Type B pancreatic cell (in vitro differentiated cells): ENCODE measurements at regions not wholly inside any gene's neighbourhood (a gene's known extent, or its start where the extent isn't known, plus 50 kb on each side); places are given as distances from the start of the nearest gene placed in this dataset.

ENCODE experiments used
- DNase-seq: peaks from one replicate; pipeline ENCODE4 v3.0.0; 2021; ENCODE audit warnings: mixed read lengths; ENCODE audit not compliant: unreplicated experiment; ENCODE audit errors: extremely low spot score
- H3K27ac Mint-ChIP-seq: 2 replicates; pipeline ENCODE4 v1.8.0; 2021; ENCODE audit warnings: mild to moderate bottlenecking, mixed read lengths
- H3K27me3 Mint-ChIP-seq: 2 replicates; pipeline ENCODE4 v1.8.0; 2021; ENCODE audit warnings: mixed read lengths
- H3K36me3 Mint-ChIP-seq: 2 replicates; pipeline ENCODE4 v1.8.0; 2021; ENCODE audit warnings: mixed read lengths
- H3K4me1 Mint-ChIP-seq: one replicate; pipeline ENCODE4 v1.8.0; 2021; ENCODE audit warnings: mixed read lengths; ENCODE audit not compliant: unreplicated experiment
- H3K4me3 Mint-ChIP-seq: 2 replicates; pipeline ENCODE4 v1.8.0; 2021; ENCODE audit warnings: mild to moderate bottlenecking, mixed read lengths
- H3K9me3 Mint-ChIP-seq: 2 replicates; pipeline ENCODE4 v1.8.0; 2021; ENCODE audit warnings: mixed read lengths
- TF ChIP-seq, protein P1 (sequence below): fragments of 200-600 bp; sonication (generic); conservative IDR thresholded peaks from 2 replicates; pipeline ENCODE4 v1.5.0; 2021; ENCODE audit warnings: antibody characterized with exemption, mild to moderate bottlenecking

DNA sequence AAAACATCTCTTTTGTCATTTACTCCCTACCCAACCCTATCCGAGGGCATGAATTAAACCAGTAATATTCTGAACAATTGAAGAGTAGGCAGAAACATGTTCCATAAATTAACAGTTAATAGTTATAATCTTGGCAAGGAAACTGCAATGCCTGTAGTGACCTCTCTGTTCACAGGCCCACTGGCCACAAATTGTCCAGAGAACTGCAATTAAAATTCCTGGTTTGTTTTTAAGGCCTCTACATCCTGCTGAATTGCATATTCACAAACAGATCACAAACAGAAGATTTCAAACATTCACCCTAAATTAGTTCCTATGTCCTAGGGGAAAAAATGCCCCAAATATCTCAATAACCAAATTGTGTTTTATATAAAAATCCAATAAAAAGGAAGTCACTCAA is 143.2 kb upstream of the TRPC6 start:
- Mint-ChIP-seq H3K9me3 (no peaks in the 10 kb centered on the region), H3K4me3 (no peak overlapping the region), H3K27ac (no peak overlapping the region), H3K36me3 (no peaks in the 10 kb centered on the region), H3K27me3 (no peaks in the 10 kb centered on the region), H3K4me1 (no peaks in the 10 kb centered on the region)
- TF ChIP-seq, protein P1, sequence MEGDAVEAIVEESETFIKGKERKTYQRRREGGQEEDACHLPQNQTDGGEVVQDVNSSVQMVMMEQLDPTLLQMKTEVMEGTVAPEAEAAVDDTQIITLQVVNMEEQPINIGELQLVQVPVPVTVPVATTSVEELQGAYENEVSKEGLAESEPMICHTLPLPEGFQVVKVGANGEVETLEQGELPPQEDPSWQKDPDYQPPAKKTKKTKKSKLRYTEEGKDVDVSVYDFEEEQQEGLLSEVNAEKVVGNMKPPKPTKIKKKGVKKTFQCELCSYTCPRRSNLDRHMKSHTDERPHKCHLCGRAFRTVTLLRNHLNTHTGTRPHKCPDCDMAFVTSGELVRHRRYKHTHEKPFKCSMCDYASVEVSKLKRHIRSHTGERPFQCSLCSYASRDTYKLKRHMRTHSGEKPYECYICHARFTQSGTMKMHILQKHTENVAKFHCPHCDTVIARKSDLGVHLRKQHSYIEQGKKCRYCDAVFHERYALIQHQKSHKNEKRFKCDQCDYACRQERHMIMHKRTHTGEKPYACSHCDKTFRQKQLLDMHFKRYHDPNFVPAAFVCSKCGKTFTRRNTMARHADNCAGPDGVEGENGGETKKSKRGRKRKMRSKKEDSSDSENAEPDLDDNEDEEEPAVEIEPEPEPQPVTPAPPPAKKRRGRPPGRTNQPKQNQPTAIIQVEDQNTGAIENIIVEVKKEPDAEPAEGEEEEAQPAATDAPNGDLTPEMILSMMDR, result no peak
- DNase-seq, result no peak

DNA sequence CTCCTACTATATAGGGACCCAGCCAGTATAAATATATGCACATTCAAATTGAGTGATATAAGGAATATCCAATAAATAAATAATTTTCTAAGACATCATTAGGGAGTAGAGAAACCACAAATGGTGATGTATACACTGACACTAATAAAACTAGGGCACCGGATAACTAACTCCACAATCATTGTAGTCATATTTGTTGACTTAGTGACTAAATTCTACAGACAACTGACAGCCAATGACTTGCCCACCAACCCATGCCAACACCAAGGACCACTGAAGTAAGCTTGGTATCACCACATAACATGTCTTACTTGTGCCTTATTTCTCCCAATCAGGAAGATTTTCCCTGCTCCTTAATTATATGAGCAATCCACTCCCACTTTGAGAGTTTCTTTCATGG is 139.6 kb upstream of the TRPC6 start:
- H3K9me3 Mint-ChIP-seq, result no peaks in the 10 kb centered on the region
- H3K27me3 Mint-ChIP-seq, result no peaks in the 10 kb centered on the region
- TF ChIP-seq, protein P1, result no peak
- H3K36me3 Mint-ChIP-seq, result no peaks in the 10 kb centered on the region
- H3K4me3 Mint-ChIP-seq, result no peak overlapping the region
- DNase-seq, result no peak
- H3K27ac Mint-ChIP-seq, result no peak overlapping the region
- H3K4me1 Mint-ChIP-seq, result no peaks in the 10 kb centered on the region

DNA sequence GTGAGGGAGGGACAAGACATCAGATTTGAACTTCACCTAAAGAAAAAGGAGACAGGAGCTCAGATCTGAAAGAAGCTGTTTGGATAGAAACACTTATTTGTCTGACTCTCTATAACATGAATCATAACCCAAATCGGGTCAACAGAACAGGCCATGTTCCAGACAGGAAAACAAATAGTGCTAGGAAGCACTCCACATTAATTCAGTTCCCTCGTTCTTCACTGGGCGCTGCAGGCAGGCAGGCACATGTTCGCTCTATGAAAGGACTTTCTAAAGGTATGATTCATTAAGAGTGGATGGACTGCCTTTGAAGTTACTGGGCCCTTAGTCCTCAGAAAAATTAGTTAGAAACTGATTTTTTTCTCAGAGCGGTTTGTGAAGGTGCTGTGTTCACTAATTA is 137.5 kb upstream of the TRPC6 start:
- no peak overlapping the region for H3K4me3 Mint-ChIP-seq
- H3K4me1 Mint-ChIP-seq, result no peaks in the 10 kb centered on the region
- H3K36me3 Mint-ChIP-seq, result no peaks in the 10 kb centered on the region
- H3K9me3 Mint-ChIP-seq, result no peaks in the 10 kb centered on the region
- no peak overlapping the region for H3K27ac Mint-ChIP-seq
- TF ChIP-seq, protein P1, result no peak
- H3K27me3 Mint-ChIP-seq, result no peaks in the 10 kb centered on the region
- DNase-seq, result no peak

DNA sequence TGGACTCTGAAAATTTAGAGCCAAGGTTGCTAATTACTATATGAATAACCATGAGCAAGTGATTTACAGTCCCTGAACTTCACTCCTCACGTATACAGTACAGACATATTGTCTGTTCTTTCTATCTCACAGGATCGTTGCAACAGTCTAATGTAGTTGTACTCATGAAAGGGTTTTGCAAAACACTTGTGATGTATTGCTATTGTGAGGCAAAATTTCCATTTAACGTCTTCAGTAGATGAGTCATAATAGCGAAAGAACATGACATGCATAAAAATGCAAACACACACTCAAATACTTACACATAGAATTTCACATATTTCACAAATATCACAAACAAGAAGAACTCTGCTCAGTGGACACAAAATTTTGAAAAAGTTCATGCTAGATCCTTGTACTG is 134.6 kb upstream of the TRPC6 start:
- DNase-seq, result no peak
- no peak overlapping the region for H3K27ac Mint-ChIP-seq

DNA sequence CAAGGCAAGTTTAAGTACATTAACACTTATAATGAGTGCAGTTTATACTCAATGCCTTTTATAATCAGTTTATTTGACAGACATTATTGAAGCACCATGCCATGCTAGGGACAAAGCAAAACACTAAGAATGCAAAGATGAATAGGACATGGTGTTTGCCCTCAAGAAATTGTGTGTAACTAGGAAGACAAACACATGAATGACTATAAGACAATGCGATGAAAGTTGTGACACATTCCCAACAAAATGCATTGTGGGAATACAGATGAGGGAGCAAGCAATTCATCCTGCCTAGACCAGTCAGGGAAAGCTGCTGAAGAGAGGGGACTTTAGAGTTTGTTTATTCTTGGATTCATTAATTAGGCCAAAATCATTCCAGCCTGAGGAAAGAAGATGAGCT is 133.8 kb upstream of the TRPC6 start:
- Mint-ChIP-seq H3K27ac (no peak overlapping the region), H3K4me3 (no peak overlapping the region), H3K27me3 (no peaks in the 10 kb centered on the region), H3K4me1 (no peaks in the 10 kb centered on the region), H3K9me3 (no peaks in the 10 kb centered on the region), H3K36me3 (no peaks in the 10 kb centered on the region)
- TF ChIP-seq, protein P1, result no peak
- no peak for DNase-seq

More for the DNA sequence above, 134.6 kb upstream of the TRPC6 start:
- no peaks in the 10 kb centered on the region for H3K36me3 Mint-ChIP-seq
- TF ChIP-seq, protein P1, result no peak
- H3K9me3 Mint-ChIP-seq, result no peaks in the 10 kb centered on the region
- H3K4me3 Mint-ChIP-seq, result no peak overlapping the region
- H3K27me3 Mint-ChIP-seq, result no peaks in the 10 kb centered on the region
- no peaks in the 10 kb centered on the region for H3K4me1 Mint-ChIP-seq

DNA sequence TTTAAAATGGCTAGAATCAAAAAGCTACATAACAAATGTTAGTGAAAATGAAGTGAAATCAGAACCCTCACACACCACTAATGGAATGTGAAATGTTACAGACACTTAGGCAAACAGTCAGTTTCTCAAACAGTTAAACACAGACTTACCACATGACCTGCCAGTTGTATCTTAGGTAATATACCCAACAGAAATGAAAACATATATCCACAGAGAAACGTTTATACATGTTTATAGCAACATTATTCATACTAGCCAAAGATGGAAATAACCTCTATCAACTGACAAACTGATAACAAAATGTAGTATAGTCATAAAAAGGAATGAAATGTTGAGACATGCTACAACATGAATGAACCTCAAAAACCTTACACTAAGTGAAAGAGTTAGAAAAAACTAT is 131.5 kb upstream of the TRPC6 start:
- no peak for DNase-seq
- no peaks in the 10 kb centered on the region for H3K4me1 Mint-ChIP-seq
- H3K27ac Mint-ChIP-seq, result no peak overlapping the region
- H3K4me3 Mint-ChIP-seq, result no peak overlapping the region
- H3K27me3 Mint-ChIP-seq, result no peaks in the 10 kb centered on the region
- no peaks in the 10 kb centered on the region for H3K36me3 Mint-ChIP-seq
- peaks cover 4% of the 10 kb centered on the region for H3K9me3 Mint-ChIP-seq
- TF ChIP-seq, protein P1, result no peak
